ENCODE measurements at regions not wholly inside any gene's neighbourhood (a gene's known extent, or its start where the extent isn't known, plus 50 kb on each side); places are given as distances from the start of the nearest gene placed in this dataset.
A peak's percentile ranks its signal among the peaks of the same experiment; 100 is the strongest.

DNA sequence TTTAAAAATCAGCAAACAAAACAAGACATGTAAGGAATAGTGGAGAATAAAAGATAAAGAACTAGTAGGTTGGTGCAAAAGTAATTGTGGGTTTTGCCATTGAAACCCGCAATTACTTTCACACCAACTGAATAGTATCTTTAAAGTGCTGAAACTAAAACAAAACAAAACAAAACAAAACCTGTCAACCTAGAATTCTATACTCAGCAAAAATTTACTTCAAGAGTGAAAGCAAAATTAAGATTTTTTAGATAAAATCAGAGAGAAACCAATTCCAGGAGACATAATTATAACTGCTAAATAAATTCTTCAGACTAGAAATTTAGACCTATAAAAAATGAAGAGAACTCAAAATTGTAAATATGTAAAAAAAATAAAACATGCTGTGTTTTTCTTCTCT is 114.0 kb upstream of the TSPAN2 start:
- ATAC-seq, result no peak

DNA sequence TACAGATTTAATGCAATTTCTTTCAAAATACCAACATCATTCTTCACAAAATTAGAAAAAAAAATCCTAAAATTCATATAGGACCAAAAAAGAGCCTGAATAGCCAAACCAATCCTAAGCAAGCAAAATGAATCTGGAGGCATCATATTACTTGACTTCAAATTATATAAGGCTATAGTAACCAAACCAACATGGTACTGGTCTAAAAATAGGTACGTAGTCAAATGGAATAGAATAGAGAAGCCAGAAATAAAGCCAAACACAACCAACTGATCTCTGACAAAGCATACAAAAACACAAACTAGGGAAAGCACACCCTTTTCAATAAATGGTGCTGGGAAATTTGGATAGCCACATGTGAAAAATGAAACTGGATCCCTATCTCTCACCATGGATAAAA is 112.3 kb upstream of the TSPAN2 start:
- ATAC-seq, result no peak

DNA sequence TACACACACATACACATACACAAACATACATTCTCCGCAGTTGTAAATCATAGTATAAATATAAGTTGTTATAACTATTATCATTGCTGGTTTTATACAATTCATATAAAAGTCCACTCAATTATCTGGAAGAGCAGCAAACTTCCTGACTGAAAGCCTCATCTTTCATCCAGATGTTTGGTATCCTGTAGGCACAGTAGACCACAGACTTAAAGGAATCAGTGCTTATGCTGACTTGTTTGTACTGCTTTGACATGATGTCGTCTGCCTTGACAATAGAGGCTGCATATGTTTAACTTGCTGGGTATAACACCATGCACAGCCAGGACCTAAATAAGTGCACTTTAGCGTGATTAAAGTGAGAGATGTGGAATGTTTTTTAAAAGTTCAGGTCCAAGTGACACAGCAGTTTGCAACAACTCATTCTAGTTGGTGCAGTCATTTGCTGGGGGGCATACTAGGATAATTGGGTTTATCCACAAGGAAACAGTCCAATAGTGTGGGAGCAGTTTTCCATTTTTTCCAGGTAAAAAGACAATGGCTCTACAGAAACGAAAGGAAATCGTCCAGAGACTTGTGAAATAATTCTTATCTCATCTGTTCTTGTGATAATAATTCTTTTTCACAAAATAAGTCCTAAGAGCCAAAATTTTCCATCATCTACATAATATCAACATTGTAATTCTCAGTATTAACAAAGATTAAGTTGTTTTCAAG is 110.3 kb upstream of the TSPAN2 start:
- no peak for ATAC-seq

DNA sequence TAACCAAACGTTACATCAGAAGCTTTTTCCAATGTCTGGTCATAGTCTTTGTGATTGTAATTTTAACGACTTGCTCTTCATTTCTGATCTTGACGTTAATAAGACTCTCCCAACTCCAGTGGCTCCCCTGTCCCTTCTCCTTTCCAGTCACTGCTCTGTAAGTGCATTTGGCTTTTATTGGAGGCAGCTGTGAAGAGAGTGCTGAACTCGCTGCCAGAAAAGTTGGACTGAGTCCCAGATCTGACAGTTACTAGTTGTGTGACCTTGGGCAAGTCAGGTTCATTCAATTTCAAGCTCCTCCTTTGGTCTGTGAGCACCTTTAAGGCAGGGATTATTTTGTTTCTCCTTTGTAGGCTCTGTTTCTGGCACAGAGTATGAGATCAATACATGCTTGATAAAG is 109.6 kb upstream of the TSPAN2 start:
- ATAC-seq, result peak; percentile 13

DNA sequence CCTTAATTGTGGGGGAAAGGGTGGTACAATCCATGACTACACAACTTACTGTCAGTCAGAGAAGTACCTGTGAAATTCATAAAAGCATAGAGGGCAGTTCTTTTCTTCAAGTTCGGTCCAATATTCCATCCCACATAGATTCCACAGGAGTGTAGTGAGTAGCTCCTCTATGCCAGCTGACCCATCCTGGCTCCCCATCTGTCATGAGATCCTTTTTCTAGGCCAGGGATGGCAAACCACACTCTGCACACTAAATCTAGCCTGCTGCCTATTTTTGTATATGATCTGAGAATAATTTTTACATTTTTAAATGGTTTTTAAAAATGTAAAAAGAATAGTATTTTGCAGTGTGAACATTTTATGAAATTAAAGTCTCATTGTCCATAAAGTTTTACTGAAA is 107.0 kb upstream of the TSPAN2 start:
- no peak for ATAC-seq

DNA sequence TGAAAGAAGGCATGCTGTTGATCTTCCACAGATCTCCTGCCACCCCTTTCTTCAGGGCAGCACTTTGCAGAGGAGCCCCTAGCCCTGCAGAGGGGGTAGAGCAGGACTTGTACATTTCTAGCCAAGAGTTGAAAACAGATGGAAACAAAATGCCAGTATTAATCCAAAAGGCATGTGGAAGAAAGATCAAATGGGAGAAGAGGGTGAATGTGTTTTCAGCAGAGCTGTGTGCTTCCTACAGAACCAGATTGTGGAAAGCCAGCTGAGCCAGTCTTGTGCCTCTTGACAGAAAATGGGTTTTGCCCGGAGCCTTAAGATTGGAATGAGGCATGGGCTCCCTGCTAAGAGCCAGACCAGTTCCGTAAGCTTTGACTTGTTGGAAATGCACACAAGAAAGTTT is 105.2 kb upstream of the TSPAN2 start:
- no peak for ATAC-seq

DNA sequence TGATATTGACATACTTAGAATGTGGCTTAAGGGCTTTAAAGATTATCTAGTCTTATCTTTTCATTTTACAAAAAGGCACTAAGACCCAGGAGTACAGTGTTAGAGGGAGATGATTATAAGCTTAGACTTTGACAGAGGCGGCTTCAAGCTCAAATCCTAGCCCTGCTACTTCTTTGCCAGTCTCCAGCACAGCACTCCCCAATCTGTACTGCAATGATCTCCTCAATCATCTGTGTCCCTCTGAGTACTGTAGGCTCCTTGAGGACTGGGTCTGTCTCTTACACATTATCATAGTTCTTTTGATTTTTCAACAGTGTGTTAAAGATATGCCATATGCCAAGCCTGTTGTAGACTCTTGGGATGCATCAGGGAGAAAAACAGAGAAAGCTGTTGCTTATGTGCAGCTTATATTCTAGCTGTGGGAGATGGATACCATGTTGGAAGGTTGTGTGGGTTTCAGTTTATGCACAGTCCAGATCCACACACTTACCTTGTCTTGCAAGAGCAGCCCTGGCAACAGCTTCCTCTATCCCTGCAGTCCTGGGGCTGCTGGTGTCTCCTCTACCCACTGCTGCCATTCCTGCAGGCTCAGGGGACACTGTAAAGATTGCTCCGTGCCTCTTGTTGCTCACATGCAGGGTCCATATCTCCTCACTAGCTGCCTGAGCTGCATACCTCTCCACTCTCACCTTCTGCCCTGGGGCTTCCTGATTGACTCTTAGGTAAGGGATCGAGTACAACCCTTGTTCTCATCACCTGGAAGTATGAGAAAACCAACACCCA is 103.9 kb upstream of the TSPAN2 start:
- ATAC-seq, result no peak

DNA sequence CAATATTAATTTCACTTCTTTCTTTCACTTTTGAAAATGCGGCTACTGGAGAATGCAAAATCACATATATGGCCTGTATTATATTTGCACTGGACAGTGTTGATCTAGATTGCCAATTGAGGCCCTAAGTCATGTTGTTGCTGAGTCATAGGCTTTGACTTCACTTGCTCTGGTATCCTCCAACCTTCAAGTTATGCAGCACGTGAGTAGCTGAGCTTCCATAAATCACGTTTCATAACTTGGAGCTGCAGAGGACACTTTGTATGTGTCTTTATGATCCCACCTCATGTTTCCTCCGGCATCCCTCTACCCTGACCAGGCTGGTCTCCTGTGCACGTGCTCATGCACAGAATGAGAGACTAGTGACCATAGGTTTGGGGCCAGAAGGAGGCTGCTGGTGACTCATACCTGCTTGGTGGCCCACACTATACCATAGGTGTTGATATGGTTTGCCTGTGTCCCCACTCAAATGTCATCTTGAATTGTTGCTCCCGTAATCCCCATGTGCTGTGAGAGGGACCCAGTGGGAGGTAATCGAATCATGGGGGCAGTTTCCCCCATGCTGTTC is 103.0 kb upstream of the TSPAN2 start:
- no peak for ATAC-seq

DNA sequence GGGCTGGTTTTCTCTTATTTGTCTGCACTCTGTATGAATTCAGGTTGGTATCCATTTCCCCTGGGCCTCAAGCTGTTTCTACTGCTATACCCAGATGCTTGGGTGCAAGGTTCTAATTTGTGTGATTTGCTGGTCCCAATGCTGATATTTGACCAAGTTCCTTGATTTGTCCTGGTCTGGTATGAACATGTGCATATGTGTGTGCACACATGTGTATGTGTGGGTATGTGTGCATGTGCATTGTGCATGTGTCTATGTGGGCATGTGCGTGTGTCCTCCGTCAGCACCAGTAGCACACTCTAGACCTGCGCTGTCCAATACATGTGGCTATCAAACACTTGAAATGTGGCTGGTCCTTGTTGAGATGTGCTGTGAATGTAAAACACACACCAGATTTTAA is 102.4 kb upstream of the TSPAN2 start:
- ATAC-seq, result no peak

DNA sequence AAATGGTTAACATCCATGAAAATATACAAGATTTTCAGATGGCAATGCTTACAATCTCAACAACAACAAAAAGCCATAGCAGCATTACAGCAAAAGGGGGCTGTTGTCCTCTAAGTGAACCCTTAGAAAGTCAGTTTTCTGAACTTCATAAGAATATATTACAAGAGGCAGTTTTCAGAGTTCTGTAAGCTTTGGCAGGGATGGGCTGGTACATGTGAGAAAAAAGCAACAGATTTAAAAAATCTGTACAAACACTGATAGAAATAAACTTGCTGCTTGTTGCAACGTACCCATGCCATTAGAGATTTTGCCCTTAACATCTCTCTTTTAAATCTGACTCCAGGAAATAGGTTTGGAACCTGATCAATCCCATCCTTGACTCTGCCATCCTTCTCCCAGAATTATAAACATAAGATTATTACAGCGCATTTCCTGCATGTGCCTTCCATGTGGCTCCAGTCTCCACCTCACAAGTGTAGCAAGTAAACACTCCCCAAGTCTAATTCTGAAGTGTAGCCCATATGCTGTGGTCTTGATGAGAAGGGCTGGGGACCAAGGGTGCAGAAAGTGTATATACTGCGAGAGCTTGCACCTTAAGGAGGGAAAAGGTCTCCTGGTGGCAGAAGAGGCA is 101.4 kb upstream of the TSPAN2 start:
- ATAC-seq, result no peak

DNA sequence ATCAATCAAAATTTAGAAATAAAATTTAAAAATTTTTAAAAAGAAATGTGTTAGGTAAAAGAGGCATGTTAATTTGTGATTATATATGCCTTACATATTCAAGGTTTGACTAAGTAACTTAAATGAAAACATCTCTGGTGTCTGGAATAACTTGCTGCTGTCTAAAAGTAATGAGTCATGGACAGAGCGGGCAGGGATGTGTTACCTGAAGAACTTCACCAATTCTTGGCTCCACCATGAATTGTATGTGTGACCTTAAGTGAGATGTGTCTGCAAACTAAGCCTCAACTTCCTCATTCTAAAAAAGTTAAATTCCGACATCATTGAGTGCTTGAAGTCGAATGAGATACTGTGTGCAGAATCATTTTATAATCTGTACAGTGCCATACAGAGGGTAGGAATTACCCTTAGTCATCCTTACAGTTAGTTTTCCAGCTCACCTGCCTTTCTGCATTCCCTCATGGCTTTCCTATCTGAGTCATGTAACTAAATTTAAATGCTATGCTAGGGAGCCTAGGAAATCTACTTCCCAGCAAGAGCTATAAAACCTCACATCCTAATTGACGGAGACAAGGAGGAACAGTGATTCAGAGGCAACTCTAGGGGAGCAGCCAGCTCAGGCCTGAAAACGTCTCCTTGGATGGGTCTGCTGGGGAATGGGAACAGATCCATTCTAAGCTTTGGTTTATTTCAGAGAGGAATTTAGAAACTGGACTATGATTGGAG is 100.7 kb upstream of the TSPAN2 start:
- ATAC-seq, result peak; percentile 73

DNA sequence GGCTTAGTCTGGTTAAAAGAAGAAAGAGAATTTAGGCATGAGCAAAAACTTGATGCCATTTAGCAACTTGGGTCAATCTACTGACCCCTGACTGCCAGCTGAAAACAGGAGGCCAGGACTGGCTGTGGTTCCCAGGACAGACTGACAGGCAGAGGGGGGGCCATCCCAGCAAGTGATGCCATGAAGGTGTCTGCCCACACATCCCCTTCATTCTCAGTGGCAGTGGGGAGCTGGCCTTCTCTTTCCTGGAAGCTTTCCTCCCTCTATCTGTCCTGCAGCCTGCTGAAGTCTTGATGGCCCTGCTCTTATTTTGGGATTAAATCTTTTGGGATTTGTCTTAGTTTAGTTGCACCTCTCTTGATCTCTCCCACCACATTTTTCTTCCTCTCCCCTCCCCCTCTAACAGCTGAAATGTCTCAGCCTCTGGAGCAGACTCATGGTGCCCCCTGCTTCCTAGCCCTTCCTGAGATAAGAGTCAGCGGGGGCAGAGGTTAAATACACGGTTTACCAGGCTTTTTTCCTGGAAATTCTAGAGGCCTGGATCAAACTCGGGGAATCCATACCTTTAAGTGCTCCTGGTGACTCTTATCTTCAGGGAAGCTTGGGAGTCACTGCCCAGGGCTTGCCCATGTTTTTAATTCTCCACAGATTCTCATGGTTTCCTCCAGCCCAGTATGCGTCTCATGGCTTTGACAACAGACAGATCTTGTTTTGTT is 99.5 kb upstream of the TSPAN2 start:
- no peak for ATAC-seq

DNA sequence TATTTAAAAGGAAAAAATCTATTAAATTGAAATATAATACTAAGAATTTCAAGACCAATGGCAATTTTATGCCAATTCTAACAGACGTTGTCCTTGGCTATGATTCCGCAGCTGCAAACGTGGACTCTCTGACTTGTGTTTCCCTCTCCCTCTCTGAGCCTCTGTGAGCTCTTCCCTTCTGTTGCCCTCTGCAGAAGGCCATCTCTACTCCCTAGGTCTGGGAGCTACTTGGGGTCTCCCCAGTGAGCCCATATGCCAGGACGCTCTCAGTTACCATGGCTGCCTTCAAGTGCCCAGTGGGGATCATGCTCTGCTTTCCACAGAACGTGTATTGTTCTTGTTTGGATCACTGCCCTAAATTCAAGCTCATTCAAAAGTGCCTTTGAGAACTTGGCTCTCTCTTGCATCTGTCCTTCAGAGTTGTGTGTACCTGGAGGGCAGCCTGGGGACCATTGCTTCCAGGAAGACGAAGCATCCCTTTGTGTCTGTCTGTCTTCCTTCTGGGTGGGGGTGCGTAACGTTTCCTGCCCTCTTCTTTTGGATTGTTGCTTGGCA is 97.5 kb upstream of the TSPAN2 start:
- no peak for ATAC-seq

DNA sequence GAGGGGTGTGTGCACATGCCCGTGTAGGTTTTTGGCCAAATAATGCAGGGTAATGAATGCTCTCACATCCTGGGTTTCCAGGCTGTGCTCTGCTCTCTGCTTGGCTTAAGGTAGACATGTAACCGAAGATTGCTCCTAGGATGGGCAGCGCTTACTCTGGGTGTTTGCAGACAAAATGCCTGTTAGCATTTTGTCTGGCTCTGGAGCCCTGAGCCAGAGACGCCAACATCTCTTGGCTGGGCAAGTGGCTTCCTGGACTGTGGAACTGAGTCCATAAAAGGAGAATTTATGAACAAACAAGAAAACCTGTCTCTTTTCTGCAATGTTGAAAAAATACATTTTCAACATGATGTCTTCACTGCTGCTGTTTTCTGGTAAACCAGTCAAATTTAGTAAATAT is 96.0 kb upstream of the TSPAN2 start:
- no peak for ATAC-seq

DNA sequence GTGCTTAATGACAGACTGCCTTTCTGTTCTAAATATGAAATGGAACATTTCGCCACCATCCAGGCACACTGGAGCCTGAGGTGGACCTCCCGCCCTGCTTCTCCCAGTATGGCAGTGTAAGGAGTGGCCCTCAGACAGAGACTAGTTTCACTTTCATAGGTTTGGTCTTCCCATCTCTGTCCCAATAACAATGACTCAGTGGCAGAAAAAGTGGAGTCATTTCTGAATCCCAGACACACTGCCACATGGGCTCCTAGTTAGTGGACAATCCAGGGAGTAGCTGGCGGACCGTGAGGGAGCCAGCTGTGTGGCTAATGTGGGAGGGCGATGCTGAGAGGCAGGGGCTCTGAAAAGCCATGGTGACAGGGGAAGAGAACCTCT is 95.6 kb upstream of the TSPAN2 start:
- ATAC-seq, result peak; percentile 53

DNA sequence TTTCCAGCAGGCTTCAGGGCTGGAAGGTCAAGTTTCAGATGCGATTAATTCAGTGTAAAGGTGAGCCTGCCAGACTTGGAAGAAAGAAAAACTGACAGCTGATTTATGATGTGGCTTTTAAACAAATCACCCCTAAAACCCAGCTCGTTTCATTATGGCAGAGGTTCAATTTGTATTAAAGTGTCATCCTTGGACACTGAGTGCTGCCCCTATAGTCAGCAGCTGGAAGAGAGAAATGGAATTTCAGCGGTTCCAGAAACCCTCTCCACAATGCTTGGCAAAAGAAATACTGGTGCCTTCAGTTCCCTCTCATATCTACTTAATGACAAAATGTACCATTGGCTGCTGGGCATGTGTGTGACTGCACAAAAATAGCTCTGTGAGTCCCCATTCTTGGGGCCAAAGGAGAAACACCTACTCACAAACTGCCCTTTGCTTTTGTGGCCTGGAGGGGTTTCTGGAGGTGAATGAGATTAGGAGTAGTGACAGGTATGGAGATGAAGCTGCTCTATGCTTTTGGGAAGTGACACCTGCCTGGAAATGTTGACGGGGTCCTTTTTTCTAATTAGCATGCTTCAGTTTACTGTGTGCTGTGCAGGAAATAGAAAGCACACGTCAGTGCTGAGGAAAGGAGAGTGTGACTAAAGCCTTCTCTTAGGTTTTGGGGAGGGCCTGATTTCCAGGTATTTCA is 95.1 kb upstream of the TSPAN2 start:
- no peak for ATAC-seq

DNA sequence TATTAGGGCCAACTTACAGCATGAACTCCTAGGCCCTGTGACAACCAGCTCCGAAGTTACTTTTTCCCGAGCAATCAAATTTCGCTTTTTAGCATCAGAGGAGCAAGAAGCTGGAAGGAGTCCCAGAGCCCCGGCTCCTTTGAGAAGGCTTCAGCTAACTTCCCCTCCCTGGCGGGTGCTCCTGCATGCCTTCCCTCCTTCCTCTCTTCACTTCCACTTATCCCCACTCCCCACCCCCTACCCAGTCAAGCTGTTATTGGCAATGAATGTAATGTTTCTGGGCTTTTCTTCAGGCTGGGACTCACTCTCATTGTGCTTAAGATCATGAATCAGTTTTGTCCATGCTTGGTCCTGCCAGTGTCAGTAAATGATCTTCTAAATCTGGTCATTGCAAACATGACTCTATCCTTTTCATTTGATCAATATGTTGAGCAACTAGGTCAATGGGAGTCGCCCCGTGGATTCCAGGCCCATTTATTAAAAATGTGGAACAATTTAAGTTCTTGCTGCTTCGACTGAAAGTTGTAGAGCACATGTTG is 94.5 kb upstream of the TSPAN2 start:
- ATAC-seq, result no peak

DNA sequence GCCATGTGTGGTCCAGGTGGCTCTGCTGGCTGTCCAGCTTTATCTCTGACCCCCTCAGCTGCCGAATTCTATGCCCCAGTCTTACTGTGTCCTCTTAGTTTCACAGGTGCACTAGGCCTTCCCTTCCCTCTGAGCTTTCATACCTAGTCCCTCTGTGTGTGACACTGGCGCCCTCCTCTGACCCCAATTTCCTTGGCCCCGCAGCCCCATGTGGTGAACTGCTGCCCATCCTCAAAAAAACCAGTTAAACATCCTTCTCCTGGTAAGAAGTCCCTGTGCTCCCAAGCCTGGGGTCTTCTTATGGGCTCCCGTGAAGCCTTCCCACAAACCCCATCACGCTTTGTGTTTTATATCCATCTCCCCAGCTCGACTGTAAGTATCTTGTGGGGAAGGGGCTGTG is 93.9 kb upstream of the TSPAN2 start:
- ATAC-seq, result no peak

DNA sequence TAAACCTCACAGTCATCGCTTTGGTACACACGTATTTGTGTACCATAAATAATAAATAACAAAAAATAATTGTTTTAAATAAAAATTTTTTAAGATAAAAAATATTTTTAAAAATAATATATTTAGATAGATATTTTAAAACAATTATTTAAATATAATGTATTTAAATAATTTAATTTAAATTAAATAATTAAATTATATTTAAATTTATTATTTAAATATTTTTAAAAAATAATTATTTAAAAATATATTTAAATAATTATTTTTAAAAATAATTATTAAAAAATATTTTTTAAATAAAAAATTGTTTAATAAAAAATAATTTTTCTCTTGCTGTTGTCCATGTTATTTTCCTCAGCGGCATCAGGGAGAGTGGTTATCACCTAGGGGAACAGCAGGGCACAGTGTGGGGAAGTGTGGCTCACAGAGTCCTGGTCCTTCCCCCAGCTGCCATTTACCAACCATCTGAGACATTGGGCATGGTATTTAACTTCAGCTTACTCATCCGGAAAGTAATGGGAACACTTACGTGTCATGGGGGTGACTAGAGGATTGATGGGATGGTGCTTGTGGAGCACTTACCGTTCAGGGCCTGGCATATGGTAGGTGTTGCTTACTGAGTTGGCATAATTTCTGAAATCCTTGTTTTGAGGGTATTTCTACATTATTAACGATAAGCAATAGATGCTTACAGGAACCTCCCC is 92.9 kb upstream of the TSPAN2 start:
- ATAC-seq, result no peak

DNA sequence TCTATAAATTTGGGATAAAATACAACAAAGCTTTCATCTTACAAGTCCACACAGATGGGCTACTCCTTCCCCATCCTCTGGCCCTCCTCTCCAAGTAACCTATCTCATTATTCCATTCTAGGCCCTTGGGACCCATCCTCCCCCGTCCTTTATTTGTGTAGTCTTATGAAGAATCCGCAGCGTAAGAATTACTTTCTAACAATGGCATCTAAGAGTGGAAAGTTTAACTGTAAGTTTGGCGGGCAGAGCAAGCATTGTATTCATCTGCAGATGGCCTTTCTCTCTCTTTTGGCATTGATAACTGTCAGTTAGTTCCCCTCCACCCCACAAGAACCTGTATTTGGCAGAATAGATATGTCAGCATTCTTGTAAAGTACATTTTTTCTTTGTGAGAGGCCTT is 91.9 kb upstream of the TSPAN2 start:
- ATAC-seq, result no peak

All from esophagus mucosa (tissue), 1 donor.